H1 (cell line): ENCODE measurements at regions not wholly inside any gene's neighbourhood (a gene's known extent, or its start where the extent isn't known, plus 50 kb on each side); places are given as distances from the start of the nearest gene placed in this dataset.

ENCODE experiments used
- CTCF ChIA-PET: fragments of 300-600 bp; sonication (Branson Sonifier 250); formaldehyde crosslinking; loops from one replicate; lab custom pipeline; 2021; ENCODE audit not compliant: partially characterized antibody; lab: Charles Lee
- POLR2A ChIA-PET: fragments of 300-600 bp; sonication (Branson Sonifier 250); formaldehyde crosslinking; loops from one replicate; lab custom pipeline; 2021; ENCODE audit warnings: inconsistent platforms; ENCODE audit not compliant: partially characterized antibody; lab: Charles Lee
- DNase-seq, 2 experiments: peaks; one replicate each; pipeline versions ENCODE4 v3.0.0 to v3.0.0-alpha.2; 2010 to 2022; ENCODE audit warnings: low spot score in 2 of 2, low read depth in 1 of 2, mixed read lengths in 1 of 2
- FAIRE-seq: peaks from 2 replicates; lab custom pipeline; 2011; peaks lifted over from hg19 to GRCh38; lab: Jason Lieb, UNC
- H2AFZ ChIP-seq: 2 replicates; pipeline ENCODE4 v1.8.1; 2012; ENCODE audit warnings: low read length, inconsistent platforms
- H2AK5ac ChIP-seq: 2 replicates; pipeline ENCODE4 v1.6.1; 2013; ENCODE audit warnings: low read depth, low read length
- H2BK120ac ChIP-seq: replicated peaks from 2 replicates; pipeline ENCODE3; 2013; ENCODE audit warnings: low read depth, low read length, inconsistent platforms
- H2BK12ac ChIP-seq: 2 replicates; pipeline ENCODE4 v1.6.1; 2013; ENCODE audit warnings: low read depth, low read length
- H2BK15ac ChIP-seq: 2 replicates; pipeline ENCODE4 v1.6.1; 2013; ENCODE audit warnings: low read length
- H2BK20ac ChIP-seq: 2 replicates; pipeline ENCODE4 v1.6.1; 2013; ENCODE audit warnings: low read length
- H2BK5ac ChIP-seq: 2 replicates; pipeline ENCODE4 v1.6.1; 2013; ENCODE audit warnings: low read depth, low read length
- H3K14ac ChIP-seq: 2 replicates; pipeline ENCODE4 v1.6.1; 2013; ENCODE audit warnings: inconsistent platforms; ENCODE audit not compliant: insufficient read length
- H3K18ac ChIP-seq: 2 replicates; pipeline ENCODE4 v1.6.1; 2013; ENCODE audit warnings: low read length; ENCODE audit errors: extremely low read depth
- H3K23ac ChIP-seq: 2 replicates; pipeline ENCODE4 v1.6.1; 2013; ENCODE audit warnings: inconsistent platforms; ENCODE audit not compliant: insufficient read length
- H3K23me2 ChIP-seq: 2 replicates; pipeline ENCODE4 v1.6.1; 2013; ENCODE audit warnings: low read depth, low read length
- H3K27ac ChIP-seq: 2 replicates; pipeline ENCODE4 v1.6.1; 2011; ENCODE audit warnings: low read depth, low read length, inconsistent platforms
- H3K27me3 ChIP-seq, 4 experiments: replicated peaks in 1 of 4; 1 replicate in 1 of 4; 2 replicates in 3 of 4; pipeline versions ENCODE4 v1.6.1 to v1.8.1; 2011 to 2013; ENCODE audit warnings: low read length in 3 of 4, mild to moderate bottlenecking in 3 of 4, inconsistent platforms in 2 of 4, mixed read lengths in 2 of 4, moderate library complexity in 1 of 4; ENCODE audit not compliant: control insufficient read depth in 3 of 4, insufficient read depth in 3 of 4; ENCODE audit errors: extremely low read depth in 1 of 4
- H3K36me3 ChIP-seq, 4 experiments: 2 replicates each; pipeline versions ENCODE4 v1.6.1 to v1.8.1; 2011 to 2013; ENCODE audit warnings: mild to moderate bottlenecking in 4 of 4, low read length in 3 of 4, moderate library complexity in 2 of 4, control low read depth in 1 of 4, inconsistent platforms in 1 of 4; ENCODE audit not compliant: insufficient read depth in 4 of 4, control insufficient read depth in 2 of 4
- H3K4ac ChIP-seq: replicated peaks from 2 replicates; pipeline ENCODE3; 2013; ENCODE audit warnings: low read length, low read depth, mixed read lengths, inconsistent platforms; ENCODE audit not compliant: insufficient read length
- H3K4me1 ChIP-seq, 4 experiments: replicated peaks in 1 of 4; 1 replicate in 1 of 4; 2 replicates in 3 of 4; pipeline versions ENCODE4 v1.6.1 to v1.8.1; 2011 to 2013; ENCODE audit warnings: low read length in 3 of 4, inconsistent platforms in 2 of 4, mixed read lengths in 1 of 4; ENCODE audit not compliant: insufficient read depth in 4 of 4, control insufficient read depth in 3 of 4
- H3K4me2 ChIP-seq, 2 experiments: 2 replicates each; pipeline versions ENCODE4 v1.6.1 to v1.8.1; 2011 to 2013; ENCODE audit warnings: low read depth in 2 of 2, low read length in 2 of 2, control low read depth in 1 of 2, inconsistent platforms in 1 of 2, mild to moderate bottlenecking in 1 of 2; ENCODE audit not compliant: insufficient read depth in 1 of 2
- H3K4me3 ChIP-seq, 4 experiments: fragments of 200-600, 300-600 bp in 1 of 4; sonication (generic), shearing (Covaris generic), sonication (Bioruptor Twin) in 1 of 4; 2 replicates each; pipeline versions ENCODE4 v1.5.1 to v1.8.1; 2011 to 2016; ENCODE audit warnings: low read length in 4 of 4, low read depth in 3 of 4, control low read depth in 2 of 4, inconsistent platforms in 2 of 4, mild to moderate bottlenecking in 2 of 4, mixed read lengths in 1 of 4, moderate library complexity in 1 of 4; ENCODE audit not compliant: insufficient read depth in 2 of 4; ENCODE audit errors: extremely low read depth in 1 of 4
- H3K56ac ChIP-seq: replicated peaks from 2 replicates; pipeline ENCODE3; 2013; ENCODE audit warnings: low read depth, mild to moderate bottlenecking, mixed read lengths, low read length, inconsistent platforms; ENCODE audit not compliant: insufficient read length
- H3K79me1 ChIP-seq: 2 replicates; pipeline ENCODE4 v1.6.1; 2013; ENCODE audit warnings: low read depth, low read length, control low read depth
- H3K79me2 ChIP-seq, 2 experiments: 2 replicates each; pipeline versions ENCODE4 v1.6.1 to v1.8.1; 2012 to 2013; ENCODE audit warnings: low read length in 2 of 2, mild to moderate bottlenecking in 2 of 2, inconsistent platforms in 1 of 2; ENCODE audit not compliant: insufficient read depth in 2 of 2, control insufficient read depth in 1 of 2
- H3K9ac ChIP-seq, 4 experiments: replicated peaks in 1 of 4; 1 replicate in 1 of 4; 2 replicates in 3 of 4; pipeline versions ENCODE4 v1.6.1 to v1.8.1; 2011 to 2013; ENCODE audit warnings: low read depth in 3 of 4, low read length in 3 of 4, control low read depth in 2 of 4, mild to moderate bottlenecking in 2 of 4, moderate library complexity in 2 of 4, inconsistent platforms in 1 of 4; ENCODE audit errors: extremely low read depth in 1 of 4
- H3K9me3 ChIP-seq, 2 experiments: 2 replicates each; pipeline versions ENCODE4 v1.6.1 to v1.8.1; 2012 to 2013; ENCODE audit warnings: mild to moderate bottlenecking in 2 of 2, moderate library complexity in 2 of 2, control low read depth in 1 of 2, inconsistent platforms in 1 of 2, low read depth in 1 of 2, low read length in 1 of 2, mixed read lengths in 1 of 2; ENCODE audit not compliant: insufficient read depth in 2 of 2
- H4K20me1 ChIP-seq, 2 experiments: replicated peaks in 1 of 2; 2 replicates each; pipeline versions ENCODE3 to v1.8.1; 2011 to 2013; ENCODE audit warnings: inconsistent platforms in 2 of 2, low read length in 2 of 2, mild to moderate bottlenecking in 1 of 2; ENCODE audit not compliant: insufficient read depth in 2 of 2, control insufficient read depth in 1 of 2
- H4K5ac ChIP-seq: 2 replicates; pipeline ENCODE4 v1.6.1; 2013; ENCODE audit warnings: low read length, low read depth, mixed read lengths, inconsistent platforms; ENCODE audit not compliant: insufficient read length
- H4K8ac ChIP-seq: 2 replicates; pipeline ENCODE4 v1.8.0; 2013; ENCODE audit warnings: mild to moderate bottlenecking, moderate library complexity, low read length, inconsistent platforms; ENCODE audit not compliant: insufficient read depth; ENCODE audit errors: extremely low read depth
- H4K91ac ChIP-seq: replicated peaks from 2 replicates; pipeline ENCODE3; 2013; ENCODE audit warnings: low read length, mixed read lengths, inconsistent platforms; ENCODE audit not compliant: insufficient read length
- BACH1 ChIP-seq: IDR thresholded peaks from 2 replicates; pipeline ENCODE4 v1.6.1; 2012; ENCODE audit warnings: low read length, improper control_type of control experiment
- KDM1A ChIP-seq: fragments of 200-600, 300-600 bp; sonication (generic); IDR thresholded peaks from 2 replicates; pipeline ENCODE4 v1.7.1; 2016; ENCODE audit warnings: mild to moderate bottlenecking, low read length, borderline replicate concordance
- PHF8 ChIP-seq: fragments of 200-600 bp; sonication (generic); conservative IDR thresholded peaks from 2 replicates; pipeline ENCODE4 v1.7.1; 2012; ENCODE audit warnings: low read depth, mild to moderate bottlenecking, inconsistent platforms, low read length, moderate library complexity
- POU5F1 ChIP-seq: IDR thresholded peaks from 2 replicates; pipeline ENCODE4 v1.6.1; 2011; ENCODE audit warnings: low read depth, mild to moderate bottlenecking, low read length, moderate library complexity
- TAF1 ChIP-seq: IDR thresholded peaks from 2 replicates; pipeline ENCODE4 v1.6.1; 2011; ENCODE audit warnings: mild to moderate bottlenecking, low read depth, low read length
- WGBS, 2 experiments: shearing (Covaris generic) in 1 of 2; methylation state at CpG; one replicate each; pipeline versions ENCODE4 v1.1.6 to v1.1.7; 2013 to 2015; ENCODE audit warnings: low lambda C conversion rate in 2 of 2, mixed read lengths in 2 of 2, inconsistent platforms in 1 of 2, low coverage in 1 of 2, missing lambda C conversion rate in 1 of 2; ENCODE audit not compliant: insufficient replicate concordance in 2 of 2, insufficient coverage in 1 of 2, insufficient read length in 1 of 2; ENCODE audit errors: extremely low coverage in 1 of 2, missing lambda C conversion rate in 1 of 2; 5-methylcytosine and 5-hydroxymethylcytosine counted together

- Histone ChIP-seq H3K4me2 (no peak overlapping the region), H2BK120ac (no peak overlapping the region), H3K23ac (no peak overlapping the region), H3K79me1 (no peaks in the 10 kb centered on the region), H3K18ac (no peak overlapping the region), H2BK20ac (no peak overlapping the region), H4K5ac (no peak overlapping the region), H3K27me3 (no peaks in the 10 kb centered on the region), H3K79me2 (no peaks in the 10 kb centered on the region), H3K4me1 (peaks cover 0 to 15% (median 7%) of the 10 kb centered on the region in 4 experiments; a peak in 5 of 7 replicates), H2BK5ac (no peak overlapping the region), H3K14ac (no peak overlapping the region), H2AK5ac (no peak overlapping the region), H2AFZ (no peak overlapping the region), H2BK15ac (no peak overlapping the region), H4K20me1 (no peaks in the 10 kb centered on the region), H3K27ac (no peak overlapping the region), H3K9ac (no peak overlapping the region), H4K8ac (peak overlapping the region; percentile 29; the same call in 1 of the 2 replicates), H3K23me2 (no peaks in the 10 kb centered on the region), H2BK12ac (no peak overlapping the region), H4K91ac (no peak overlapping the region), H3K56ac (no peak overlapping the region), H3K9me3 (no peaks in the 10 kb centered on the region), H3K36me3 (no peaks in the 10 kb centered on the region), H3K4me3 (no peak overlapping the region), H3K4ac (no peak overlapping the region)
- no peak for DNase-seq
- FAIRE-seq: no peak
- ChIA-PET CTCF (interaction anchor here (1.3 to 2.2 kb wide), 6 partner anchors 10 to 144 kb away, joined by 4 to 11 read pairs (median 6); no protein-coding TSS in a partner anchor), POLR2A (interaction anchor here (1.1 kb wide), 1 partner anchor 10 kb away, joined by 3 read pairs; no protein-coding TSS in a partner anchor)
- 92% methylated on average over 14 of the region's 14 CpGs; no CpG with 5 or more reads in 1 of the 2 experiments for WGBS, 2 experiments
- TF ChIP-seq BACH1: no peak
- TF ChIP-seq POU5F1: no peak
- TF ChIP-seq TAF1: no peak
- TF ChIP-seq KDM1A: no peak
- TF ChIP-seq PHF8: no peak
Measured at GRCh38 chr3:13236557-13237173, 163.4 kb upstream of the IQSEC1 start.
